Hindlimb muscle (tissue), 1 donor: ENCODE measurements at regions not wholly inside any gene's neighbourhood (a gene's known extent, or its start where the extent isn't known, plus 50 kb on each side); places are given as distances from the start of the nearest gene placed in this dataset.
A peak's percentile ranks its signal among the peaks of the same experiment; 100 is the strongest.
"Not testable (repeated sequence)": the region's sequence is repeated elsewhere in the genome, so short reads cannot be mapped to it uniquely, and the experiment has no call there.

Experiments
- DNase-seq: peaks from one replicate; pipeline ENCODE4 v3.0.0-alpha.2; 2013

DNA sequence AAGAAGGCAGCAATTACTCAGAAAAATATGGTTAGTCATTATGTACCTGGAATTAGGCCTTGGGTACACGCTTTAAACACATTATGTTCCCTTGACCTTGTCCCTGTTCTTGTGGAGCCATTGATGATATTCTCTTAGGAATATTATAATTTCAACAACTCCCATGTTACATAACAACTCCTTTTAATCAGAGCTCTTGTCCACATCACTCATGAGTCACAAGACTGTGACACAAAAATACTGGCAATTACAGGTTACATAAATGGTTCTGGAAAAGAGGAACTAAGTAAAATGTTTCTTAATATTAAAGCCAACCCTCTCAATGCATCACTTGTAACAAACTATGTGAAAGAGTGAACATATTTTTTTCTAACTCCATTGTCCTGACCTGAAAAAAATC lies 143.8 kb upstream of the PCLO start:
- no peak for DNase-seq

DNA sequence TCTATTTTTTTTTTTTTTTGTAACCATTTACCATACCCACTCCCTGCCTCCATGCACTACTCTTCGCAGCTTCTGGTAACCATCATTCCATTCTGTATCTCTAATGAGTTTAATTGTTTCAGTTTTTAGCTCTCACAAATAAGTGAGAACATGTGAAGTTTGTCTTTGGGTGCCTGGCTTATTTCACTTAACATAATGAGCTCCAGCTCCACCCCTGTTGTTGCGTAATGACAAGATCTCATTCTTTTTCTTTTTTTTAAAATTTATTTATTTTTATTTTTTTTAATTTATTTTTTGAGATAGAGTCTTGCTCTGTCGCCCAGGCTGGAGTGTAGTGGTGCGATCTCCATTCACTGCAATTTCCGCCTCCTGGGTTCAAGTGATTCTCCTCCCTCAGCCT lies 142.3 kb upstream of the PCLO start:
- no peak for DNase-seq

GRCh38 chr7:83301416-83301815 lies 138.7 kb upstream of the PCLO start:
- DNase-seq = no peak

DNA sequence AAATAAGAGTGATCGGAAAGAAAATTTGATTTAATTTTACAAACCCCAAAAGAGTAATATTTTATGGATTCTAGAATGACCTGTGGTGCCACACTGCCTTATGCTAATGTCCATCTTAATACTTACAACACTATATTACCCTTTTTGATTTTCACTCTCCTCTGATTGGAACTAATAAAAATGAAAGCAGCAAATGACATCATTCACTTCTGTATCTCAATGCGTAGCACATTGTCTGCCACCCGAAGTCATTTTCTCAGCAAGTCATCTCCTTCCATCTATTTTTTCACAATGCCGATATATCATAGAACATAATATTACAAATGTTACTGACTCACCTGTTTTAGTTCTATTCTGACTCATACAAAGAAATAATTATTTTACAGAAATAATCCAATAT lies 127.5 kb upstream of the PCLO start:
- DNase-seq = no peak

DNA sequence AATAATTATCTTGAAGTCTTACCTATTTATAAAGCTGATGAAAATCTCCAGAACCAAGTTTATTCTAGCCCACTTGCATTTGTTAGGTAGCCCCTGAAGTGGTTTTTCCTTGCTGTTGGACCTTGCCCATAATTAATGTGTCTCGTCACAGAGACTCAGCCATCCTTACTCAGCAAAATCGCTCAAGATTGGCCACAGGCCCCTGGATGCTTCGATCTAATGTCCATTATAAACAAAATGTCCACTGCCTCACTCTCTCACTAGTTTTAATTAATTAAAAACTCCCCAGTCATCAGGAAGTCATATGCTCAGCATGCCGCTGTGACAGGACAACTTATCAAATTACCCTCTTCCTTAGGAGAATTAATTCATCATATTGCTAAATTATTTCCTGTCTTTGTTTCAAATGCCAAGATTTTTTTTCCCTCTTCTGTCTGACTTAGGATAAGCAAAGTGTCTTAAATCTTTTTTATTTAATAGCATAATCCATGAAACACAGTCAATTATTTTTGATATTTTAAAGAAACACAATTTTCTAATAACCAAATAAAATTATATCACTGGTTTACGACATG lies 126.8 kb upstream of the PCLO start:
- no peak for DNase-seq

- DNase-seq = no peak
Observed at GRCh38 chr7:83280671-83281070, 118.0 kb upstream of the PCLO start.

GRCh38 chr7:83276250-83276649 lies 113.6 kb upstream of the PCLO start:
- no peak for DNase-seq

DNA sequence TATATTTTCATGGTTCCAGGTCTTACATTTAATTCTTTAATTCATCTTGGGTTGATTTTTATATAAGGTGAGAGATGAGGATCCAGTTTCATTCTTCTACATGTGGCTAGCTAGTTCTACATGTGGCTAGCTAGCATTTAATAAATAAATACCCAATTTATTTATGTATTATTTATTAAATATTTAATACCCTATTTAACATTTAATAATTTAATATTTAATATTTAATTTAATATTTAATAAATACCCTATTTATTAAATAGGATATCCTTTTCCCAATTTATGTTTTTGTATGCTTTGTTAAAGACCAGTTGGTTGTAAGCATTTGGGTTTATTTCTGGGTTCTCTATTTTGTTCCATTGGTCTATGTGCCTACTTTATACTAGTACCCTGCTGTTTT lies 111.0 kb upstream of the PCLO start:
- DNase-seq = no peak

DNA sequence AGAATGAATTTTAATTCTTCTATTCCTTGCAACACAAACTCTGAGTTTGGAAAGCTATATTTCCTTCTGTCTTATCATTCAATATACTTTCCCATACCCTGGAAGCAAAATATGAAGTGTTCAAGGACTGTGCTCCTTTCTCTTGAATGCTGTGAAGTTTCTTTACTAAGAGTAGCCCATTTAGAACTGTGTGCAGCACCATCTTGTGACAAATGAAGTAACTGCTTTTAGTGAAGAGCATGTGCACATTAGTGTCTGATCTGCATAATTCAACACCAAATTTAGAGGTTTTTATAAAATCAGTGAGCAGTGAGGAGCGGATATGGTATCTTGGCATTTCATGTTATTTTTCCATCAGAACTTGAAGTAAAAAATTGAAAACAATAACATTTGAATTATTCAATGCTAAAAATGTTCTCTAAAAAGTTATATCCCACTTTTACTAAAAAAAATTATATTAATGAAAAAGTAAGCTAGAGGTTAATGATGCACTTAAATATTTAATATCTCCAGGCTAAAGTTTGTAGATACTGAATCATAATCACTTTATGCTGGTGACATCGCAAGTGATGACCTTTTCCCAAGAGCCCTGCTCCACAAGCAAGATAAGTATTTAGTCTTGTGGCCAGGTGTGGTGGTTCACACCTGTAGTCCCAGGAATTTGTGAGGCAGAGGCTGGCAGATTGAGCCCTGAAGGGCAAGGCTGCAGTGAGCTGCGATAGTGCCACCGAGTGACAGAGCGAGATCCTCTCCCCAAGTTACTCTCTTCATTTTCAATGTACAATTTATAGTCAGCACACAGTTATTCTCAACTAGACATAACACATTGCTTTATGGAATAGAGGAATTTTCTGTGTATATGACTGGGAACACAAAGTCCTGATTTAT lies 108.8 kb upstream of the PCLO start:
- peak; percentile 26 for DNase-seq

DNA sequence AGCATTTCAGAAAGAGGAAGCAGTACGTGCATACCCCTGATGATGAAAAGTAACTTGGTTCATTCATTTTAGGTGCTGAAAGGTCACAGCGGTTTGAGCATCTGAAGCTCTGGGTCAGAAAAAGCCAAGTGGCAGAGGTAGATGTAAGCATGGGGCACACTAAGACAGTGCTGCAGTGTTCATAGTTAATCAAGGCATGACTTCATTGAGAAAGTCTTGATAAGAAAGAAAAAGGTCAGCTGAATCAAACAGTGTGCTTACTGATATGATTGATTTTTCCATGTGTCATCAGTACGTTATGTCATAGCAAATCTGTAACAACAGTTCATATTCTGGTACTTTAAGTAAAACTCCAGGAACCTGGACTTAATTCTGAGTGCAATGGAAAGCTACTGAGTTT lies 107.7 kb upstream of the PCLO start:
- no peak for DNase-seq

- peak; percentile 29 for DNase-seq
Observed at GRCh38 chr7:83267141-83267631, 104.5 kb upstream of the PCLO start.

DNA sequence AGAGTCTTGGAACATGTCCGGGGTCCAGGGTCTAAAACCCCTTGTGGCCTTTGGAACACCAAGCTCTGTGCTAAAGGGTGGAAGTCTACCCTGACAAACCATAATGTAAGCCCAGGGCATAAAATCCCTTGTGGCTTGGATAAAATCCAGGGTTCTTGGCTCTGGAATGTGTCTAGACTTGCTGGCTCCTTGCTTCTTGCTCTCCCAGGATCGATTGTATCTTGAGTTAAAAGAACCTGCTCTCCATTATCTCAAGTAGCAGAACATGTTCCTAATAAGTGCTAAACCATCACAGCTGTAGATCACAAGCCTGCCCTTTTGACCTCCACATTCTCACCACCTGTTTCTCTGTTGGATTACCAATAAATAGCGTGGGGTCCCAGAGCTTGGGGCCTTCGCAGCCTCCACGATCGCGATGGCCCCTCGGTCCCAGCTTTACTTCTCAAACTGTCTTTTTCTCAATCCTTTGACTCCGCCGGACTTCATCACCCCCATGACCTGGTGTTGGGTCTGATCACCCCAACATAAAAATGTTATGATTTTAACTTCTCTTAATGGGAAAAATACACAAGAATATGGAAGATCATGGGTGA lies 100.9 kb upstream of the PCLO start:
- not testable (repeated sequence) for DNase-seq

DNA sequence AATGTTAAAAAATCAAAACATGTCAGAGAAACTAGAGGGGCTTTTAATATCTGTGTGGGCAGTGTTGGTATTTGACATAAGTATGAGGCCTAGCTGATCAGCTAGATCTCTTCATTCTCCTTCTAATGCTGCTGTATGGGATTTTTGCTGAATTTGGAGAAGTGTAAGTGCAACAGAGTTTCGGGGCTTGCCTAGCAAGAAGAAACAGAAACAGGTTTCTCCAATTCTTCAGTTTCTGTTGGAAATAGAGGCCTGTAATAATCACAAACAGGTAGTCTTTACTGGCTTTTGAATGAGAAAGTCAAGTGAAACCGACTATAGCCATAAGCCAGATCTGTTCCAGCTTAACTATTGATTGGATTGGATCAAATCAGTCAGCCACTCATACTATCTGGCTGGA lies 96.4 kb upstream of the PCLO start:
- DNase-seq = no peak

DNA sequence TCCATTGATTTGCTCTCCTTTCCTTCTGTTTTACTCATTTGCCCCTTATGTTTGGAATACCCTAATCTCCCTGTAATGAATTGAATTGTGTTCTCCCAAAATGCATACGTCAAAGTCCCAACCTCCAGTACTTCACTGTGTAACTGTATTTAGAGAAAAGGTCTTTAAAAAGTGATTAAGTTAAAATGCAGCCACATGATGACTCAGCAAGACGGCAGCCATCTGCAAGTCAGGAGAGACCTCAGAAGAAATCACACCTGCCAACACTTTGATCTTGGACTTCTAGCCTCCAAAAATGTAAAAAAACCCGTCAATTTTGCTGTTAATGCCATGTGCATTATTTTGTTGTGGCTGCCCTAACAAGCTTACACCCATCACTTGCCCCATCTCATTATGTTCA lies 85.3 kb upstream of the PCLO start:
- no peak for DNase-seq

DNA sequence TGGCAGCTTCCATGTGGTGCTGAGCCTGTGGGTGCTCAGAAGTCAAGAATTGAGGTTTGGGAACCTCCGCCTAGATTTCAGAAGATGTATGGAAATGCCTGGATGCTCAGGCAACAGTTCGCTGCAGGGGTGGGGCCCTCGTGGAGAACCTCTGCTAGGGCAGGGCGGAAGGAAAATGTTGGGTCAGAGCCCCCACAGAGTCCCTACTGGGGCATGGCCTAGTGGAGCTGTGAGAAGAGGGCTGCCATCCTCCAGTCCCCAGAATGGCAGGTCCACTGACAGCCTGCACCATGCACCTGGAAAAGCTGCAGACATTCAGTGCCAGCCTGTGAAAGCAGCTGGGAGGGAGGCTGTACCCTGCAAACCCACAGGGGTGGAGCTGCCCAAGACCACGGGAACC lies 56.5 kb upstream of the PCLO start:
- DNase-seq = not testable (repeated sequence)

GRCh38 chr7:83212883-83213282 lies 50.2 kb upstream of the PCLO start:
- DNase-seq = no peak
